ENCODE measurements at regions not wholly inside any gene's neighbourhood (a gene's known extent, or its start where the extent isn't known, plus 50 kb on each side); places are given as distances from the start of the nearest gene placed in this dataset.

- Histone ChIP-seq H3K36me3 (no peaks in the 10 kb centered on the region), H3K4me1 (no peaks in the 10 kb centered on the region), H3K27ac (no peak overlapping the region), H3K27me3 (no peaks in the 10 kb centered on the region), H3K4me3 (no peak overlapping the region), H3K9me3 (no peaks in the 10 kb centered on the region)
- no peak for TF ChIP-seq EP300 (IDR thresholded peaks at IDR 0.05; ENCODE audit: low read depth)
- TF ChIP-seq POLR2A (IDR thresholded peaks at IDR 0.05): no peak
- TF ChIP-seq, protein P1, sequence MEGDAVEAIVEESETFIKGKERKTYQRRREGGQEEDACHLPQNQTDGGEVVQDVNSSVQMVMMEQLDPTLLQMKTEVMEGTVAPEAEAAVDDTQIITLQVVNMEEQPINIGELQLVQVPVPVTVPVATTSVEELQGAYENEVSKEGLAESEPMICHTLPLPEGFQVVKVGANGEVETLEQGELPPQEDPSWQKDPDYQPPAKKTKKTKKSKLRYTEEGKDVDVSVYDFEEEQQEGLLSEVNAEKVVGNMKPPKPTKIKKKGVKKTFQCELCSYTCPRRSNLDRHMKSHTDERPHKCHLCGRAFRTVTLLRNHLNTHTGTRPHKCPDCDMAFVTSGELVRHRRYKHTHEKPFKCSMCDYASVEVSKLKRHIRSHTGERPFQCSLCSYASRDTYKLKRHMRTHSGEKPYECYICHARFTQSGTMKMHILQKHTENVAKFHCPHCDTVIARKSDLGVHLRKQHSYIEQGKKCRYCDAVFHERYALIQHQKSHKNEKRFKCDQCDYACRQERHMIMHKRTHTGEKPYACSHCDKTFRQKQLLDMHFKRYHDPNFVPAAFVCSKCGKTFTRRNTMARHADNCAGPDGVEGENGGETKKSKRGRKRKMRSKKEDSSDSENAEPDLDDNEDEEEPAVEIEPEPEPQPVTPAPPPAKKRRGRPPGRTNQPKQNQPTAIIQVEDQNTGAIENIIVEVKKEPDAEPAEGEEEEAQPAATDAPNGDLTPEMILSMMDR (IDR thresholded peaks at IDR 0.05): no peak
- TF ChIP-seq POLR2AphosphoS5 (IDR thresholded peaks at IDR 0.05): no peak
- in situ Hi-C loops (cut with MboI; ENCODE audit: low pct_ligation_motif_present in 1 of 4, low pct_unique_long_range_greater_than_20kb in 1 of 4, low sequenced_read_pairs in 3 of 4): no loop called here
- intact Hi-C loops (cut with DNase I; ENCODE audit: low total_unique reads): no loop called here
- WGBS, 2 donors (ENCODE audit: low coverage in 1 of 2): 83 to 86% methylated on average over 1 to 5 of the region's 5 CpGs
- DNase-seq: no peak
Measured at GRCh38 chr6:81376745-81377144, 375.7 kb downstream of the TENT5A start.

- intact Hi-C loops (cut with DNase I; ENCODE audit: low total_unique reads) (no loop called here), in situ Hi-C loops (cut with MboI; ENCODE audit: low pct_ligation_motif_present in 1 of 4, low pct_unique_long_range_greater_than_20kb in 1 of 4, low sequenced_read_pairs in 3 of 4) (no loop called here)
- Histone ChIP-seq H3K9me3 (no peaks in the 10 kb centered on the region), H3K27me3 (no peaks in the 10 kb centered on the region), H3K27ac (no peak overlapping the region), H3K36me3 (no peaks in the 10 kb centered on the region), H3K4me3 (no peak overlapping the region), H3K4me1 (no peaks in the 10 kb centered on the region)
- TF ChIP-seq POLR2A (IDR thresholded peaks at IDR 0.05) (no peak), EP300 (IDR thresholded peaks at IDR 0.05; ENCODE audit: low read depth) (no peak), POLR2AphosphoS5 (IDR thresholded peaks at IDR 0.05) (no peak)
- TF ChIP-seq, protein P1 (IDR thresholded peaks at IDR 0.05): no peak
- WGBS, 2 donors (ENCODE audit: low coverage in 1 of 2): 25 to 50% methylated on average over 1 of the region's 1 CpG
- no peak for DNase-seq
Measured at GRCh38 chr6:81373414-81373813, 379.1 kb downstream of the TENT5A start.

DNA sequence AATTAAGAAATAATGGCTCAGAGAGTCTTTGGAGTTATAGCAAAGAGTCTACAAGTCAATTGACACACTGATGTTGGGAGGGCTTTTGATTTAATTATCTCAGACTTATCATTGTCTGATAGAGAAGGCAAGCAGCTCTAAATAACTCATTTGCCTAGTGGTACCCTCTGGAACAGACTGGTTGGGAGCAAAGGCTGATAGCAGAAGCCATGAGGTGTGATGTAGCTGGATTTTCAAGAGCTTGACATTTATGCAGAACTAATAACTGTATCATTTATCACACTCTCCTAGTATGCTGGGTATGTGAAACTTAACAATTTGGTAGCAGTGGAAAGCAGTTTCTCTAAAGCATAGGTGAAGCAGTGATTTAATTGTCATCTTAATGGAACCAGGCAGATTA, 380.6 kb downstream of the TENT5A start:
- Histone ChIP-seq H3K4me3 (no peak overlapping the region), H3K27ac (no peak overlapping the region), H3K9me3 (no peaks in the 10 kb centered on the region), H3K4me1 (no peaks in the 10 kb centered on the region), H3K36me3 (no peaks in the 10 kb centered on the region), H3K27me3 (no peaks in the 10 kb centered on the region)
- intact Hi-C loops (cut with DNase I; ENCODE audit: low total_unique reads): no loop called here
- in situ Hi-C loops (cut with MboI; ENCODE audit: low pct_ligation_motif_present in 1 of 4, low pct_unique_long_range_greater_than_20kb in 1 of 4, low sequenced_read_pairs in 3 of 4): no loop called here
- TF ChIP-seq, protein P1 (IDR thresholded peaks at IDR 0.05): no peak
- TF ChIP-seq POLR2A (IDR thresholded peaks at IDR 0.05): no peak
- no peak for TF ChIP-seq POLR2AphosphoS5 (IDR thresholded peaks at IDR 0.05)
- no peak for TF ChIP-seq EP300 (IDR thresholded peaks at IDR 0.05; ENCODE audit: low read depth)
- no peak for DNase-seq

DNA sequence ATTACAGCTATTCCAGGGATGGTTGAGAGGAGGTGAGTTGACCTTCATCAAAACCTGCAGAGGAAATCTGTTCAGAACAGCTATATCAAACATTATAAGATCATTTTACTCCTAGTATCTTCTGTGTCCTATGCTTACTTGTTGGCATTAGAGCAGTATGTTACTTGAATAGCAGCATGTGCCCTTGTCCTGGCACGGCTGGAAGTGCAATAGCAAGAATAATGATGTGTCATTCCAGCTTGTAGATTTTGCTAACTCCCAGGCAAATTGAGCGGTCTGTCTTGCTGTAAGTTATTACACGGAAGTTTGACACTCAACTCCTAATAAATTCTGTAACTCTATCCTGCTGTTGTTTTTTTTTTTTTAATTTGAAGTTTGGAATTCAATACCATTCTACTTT, 385.5 kb downstream of the TENT5A start:
- intact Hi-C loops (cut with DNase I; ENCODE audit: low total_unique reads) (no loop called here), in situ Hi-C loops (cut with MboI; ENCODE audit: low pct_ligation_motif_present in 1 of 4, low pct_unique_long_range_greater_than_20kb in 1 of 4, low sequenced_read_pairs in 3 of 4) (no loop called here)
- Histone ChIP-seq H3K4me3 (no peak overlapping the region), H3K27ac (no peak overlapping the region), H3K36me3 (no peaks in the 10 kb centered on the region), H3K9me3 (no peaks in the 10 kb centered on the region), H3K4me1 (no peaks in the 10 kb centered on the region), H3K27me3 (no peaks in the 10 kb centered on the region)
- TF ChIP-seq, protein P1 (IDR thresholded peaks at IDR 0.05): no peak
- TF ChIP-seq POLR2A (IDR thresholded peaks at IDR 0.05): no peak
- TF ChIP-seq EP300 (IDR thresholded peaks at IDR 0.05; ENCODE audit: low read depth): no peak
- 40 to 77% methylated on average over 2 to 3 of the region's 3 CpGs for WGBS, 2 donors (ENCODE audit: low coverage in 1 of 2)
- DNase-seq: no peak

All from transverse colon (tissue), 4 donors.